ENCODE measurements at regions not wholly inside any gene's neighbourhood (a gene's known extent, or its start where the extent isn't known, plus 50 kb on each side); places are given as distances from the start of the nearest gene placed in this dataset.

GRCh38 chr12:92573104-92573503, 129.7 kb upstream of the PLEKHG7 start:
- no peaks in the 10 kb centered on the region for H3K36me3 ChIP-seq (ENCODE audit: control insufficient read depth in 2 of 2, insufficient read depth in 2 of 2, low read length in 1 of 2)
- H3K4me3 ChIP-seq (ENCODE audit: low read depth in 1 of 2, low read length in 2 of 2) = no peak overlapping the region
- no peaks in the 10 kb centered on the region for H3K4me1 ChIP-seq (ENCODE audit: control insufficient read depth in 2 of 2, insufficient read depth in 2 of 2, low read length in 1 of 2)
- 54 to 57% methylated on average over 4 of the region's 4 CpGs for WGBS, 2 donors
- no peak overlapping the region for H3K27ac ChIP-seq (ENCODE audit: low read depth in 2 of 2, low read length in 1 of 2)
- H3K27me3 ChIP-seq (ENCODE audit: control insufficient read depth in 1 of 2, insufficient read depth in 2 of 2, low read length in 2 of 2) = no peaks in the 10 kb centered on the region
- no peaks in the 10 kb centered on the region for H3K9me3 ChIP-seq (ENCODE audit: control insufficient read depth in 2 of 2, insufficient read depth in 1 of 2, low read depth in 1 of 2, low read length in 1 of 2)

- Histone ChIP-seq H3K4me3 (ENCODE audit: low read depth in 1 of 2, low read length in 2 of 2) (no peak overlapping the region), H3K36me3 (ENCODE audit: control insufficient read depth in 2 of 2, insufficient read depth in 2 of 2, low read length in 1 of 2) (no peaks in the 10 kb centered on the region), H3K27ac (ENCODE audit: low read depth in 2 of 2, low read length in 1 of 2) (no peak overlapping the region), H3K9me3 (ENCODE audit: control insufficient read depth in 2 of 2, insufficient read depth in 1 of 2, low read depth in 1 of 2, low read length in 1 of 2) (no peaks in the 10 kb centered on the region), H3K4me1 (ENCODE audit: control insufficient read depth in 2 of 2, insufficient read depth in 2 of 2, low read length in 1 of 2) (no peaks in the 10 kb centered on the region), H3K27me3 (ENCODE audit: control insufficient read depth in 1 of 2, insufficient read depth in 2 of 2, low read length in 2 of 2) (no peaks in the 10 kb centered on the region)
- WGBS, 2 donors = 90 to 94% methylated on average over 8 of the region's 8 CpGs
Observed at GRCh38 chr12:92571844-92572543, 130.8 kb upstream of the PLEKHG7 start.

GRCh38 chr12:92571169-92571568, 131.6 kb upstream of the PLEKHG7 start:
- Histone ChIP-seq H3K4me1 (ENCODE audit: control insufficient read depth in 2 of 2, insufficient read depth in 2 of 2, low read length in 1 of 2) (no peaks in the 10 kb centered on the region), H3K27ac (ENCODE audit: low read depth in 2 of 2, low read length in 1 of 2) (no peak overlapping the region), H3K9me3 (ENCODE audit: control insufficient read depth in 2 of 2, insufficient read depth in 1 of 2, low read depth in 1 of 2, low read length in 1 of 2) (no peaks in the 10 kb centered on the region), H3K27me3 (ENCODE audit: control insufficient read depth in 1 of 2, insufficient read depth in 2 of 2, low read length in 2 of 2) (no peaks in the 10 kb centered on the region), H3K36me3 (ENCODE audit: control insufficient read depth in 2 of 2, insufficient read depth in 2 of 2, low read length in 1 of 2) (no peaks in the 10 kb centered on the region), H3K4me3 (ENCODE audit: low read depth in 1 of 2, low read length in 2 of 2) (no peak overlapping the region)
- WGBS, 2 donors = 84 to 87% methylated on average over 4 of the region's 4 CpGs

GRCh38 chr12:92570056-92570753, 132.6 kb upstream of the PLEKHG7 start:
- 3 to 9% methylated on average over 4 of the region's 4 CpGs for WGBS, 2 donors
- H3K9me3 ChIP-seq (ENCODE audit: control insufficient read depth in 2 of 2, insufficient read depth in 1 of 2, low read depth in 1 of 2, low read length in 1 of 2) = no peaks in the 10 kb centered on the region
- no peaks in the 10 kb centered on the region for H3K36me3 ChIP-seq (ENCODE audit: control insufficient read depth in 2 of 2, insufficient read depth in 2 of 2, low read length in 1 of 2)
- H3K4me1 ChIP-seq (ENCODE audit: control insufficient read depth in 2 of 2, insufficient read depth in 2 of 2, low read length in 1 of 2) = no peaks in the 10 kb centered on the region
- H3K27me3 ChIP-seq (ENCODE audit: control insufficient read depth in 1 of 2, insufficient read depth in 2 of 2, low read length in 2 of 2) = no peaks in the 10 kb centered on the region
- H3K4me3 ChIP-seq (ENCODE audit: low read depth in 1 of 2, low read length in 2 of 2) = no peak overlapping the region
- H3K27ac ChIP-seq (ENCODE audit: low read depth in 2 of 2, low read length in 1 of 2) = no peak overlapping the region

DNA sequence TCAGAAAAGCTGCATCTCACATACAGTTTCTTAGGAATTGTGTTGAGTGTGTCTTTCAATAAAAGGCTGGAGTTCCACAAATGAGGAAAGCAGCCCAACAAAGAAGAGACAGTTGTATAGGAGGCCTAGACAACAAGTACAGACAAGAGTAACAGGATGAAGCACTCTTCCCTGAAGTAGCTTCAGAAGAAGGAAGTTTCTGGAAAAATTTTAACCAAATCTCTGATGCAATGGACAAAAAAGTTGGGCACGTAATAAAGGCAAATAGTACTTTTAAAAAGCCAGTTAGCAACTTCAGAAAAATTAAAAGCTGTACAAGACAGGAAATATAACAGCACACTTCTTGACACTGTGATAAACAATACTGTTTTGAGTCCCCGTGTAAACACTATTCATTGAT, 134.1 kb upstream of the PLEKHG7 start:
- Histone ChIP-seq H3K9me3 (ENCODE audit: control insufficient read depth in 2 of 2, insufficient read depth in 1 of 2, low read depth in 1 of 2, low read length in 1 of 2) (no peaks in the 10 kb centered on the region), H3K27ac (ENCODE audit: low read depth in 2 of 2, low read length in 1 of 2) (no peak overlapping the region), H3K4me1 (ENCODE audit: control insufficient read depth in 2 of 2, insufficient read depth in 2 of 2, low read length in 1 of 2) (no peaks in the 10 kb centered on the region), H3K4me3 (ENCODE audit: low read depth in 1 of 2, low read length in 2 of 2) (no peak overlapping the region), H3K27me3 (ENCODE audit: control insufficient read depth in 1 of 2, insufficient read depth in 2 of 2, low read length in 2 of 2) (no peaks in the 10 kb centered on the region), H3K36me3 (ENCODE audit: control insufficient read depth in 2 of 2, insufficient read depth in 2 of 2, low read length in 1 of 2) (no peaks in the 10 kb centered on the region)
- WGBS, 2 donors = 54 to 61% methylated on average over 2 of the region's 2 CpGs

GRCh38 chr12:92566448-92567019, 136.3 kb upstream of the PLEKHG7 start:
- Histone ChIP-seq H3K4me1 (ENCODE audit: control insufficient read depth in 2 of 2, insufficient read depth in 2 of 2, low read length in 1 of 2) (no peaks in the 10 kb centered on the region), H3K27me3 (ENCODE audit: control insufficient read depth in 1 of 2, insufficient read depth in 2 of 2, low read length in 2 of 2) (no peaks in the 10 kb centered on the region), H3K36me3 (ENCODE audit: control insufficient read depth in 2 of 2, insufficient read depth in 2 of 2, low read length in 1 of 2) (no peaks in the 10 kb centered on the region), H3K27ac (ENCODE audit: low read depth in 2 of 2, low read length in 1 of 2) (no peak overlapping the region), H3K9me3 (ENCODE audit: control insufficient read depth in 2 of 2, insufficient read depth in 1 of 2, low read depth in 1 of 2, low read length in 1 of 2) (no peaks in the 10 kb centered on the region), H3K4me3 (ENCODE audit: low read depth in 1 of 2, low read length in 2 of 2) (no peak overlapping the region)

- 88 to 91% methylated on average over 1 of the region's 1 CpG for WGBS, 2 donors
- Histone ChIP-seq H3K36me3 (ENCODE audit: control insufficient read depth in 2 of 2, insufficient read depth in 2 of 2, low read length in 1 of 2) (no peaks in the 10 kb centered on the region), H3K27me3 (ENCODE audit: control insufficient read depth in 1 of 2, insufficient read depth in 2 of 2, low read length in 2 of 2) (no peaks in the 10 kb centered on the region), H3K9me3 (ENCODE audit: control insufficient read depth in 2 of 2, insufficient read depth in 1 of 2, low read depth in 1 of 2, low read length in 1 of 2) (no peaks in the 10 kb centered on the region), H3K4me1 (ENCODE audit: control insufficient read depth in 2 of 2, insufficient read depth in 2 of 2, low read length in 1 of 2) (peaks cover 0 to 2% of the 10 kb centered on the region in 2 donors), H3K27ac (ENCODE audit: low read depth in 2 of 2, low read length in 1 of 2) (no peak overlapping the region), H3K4me3 (ENCODE audit: low read depth in 1 of 2, low read length in 2 of 2) (no peak overlapping the region)
Observed at GRCh38 chr12:92563819-92564218, 139.0 kb upstream of the PLEKHG7 start.

DNA sequence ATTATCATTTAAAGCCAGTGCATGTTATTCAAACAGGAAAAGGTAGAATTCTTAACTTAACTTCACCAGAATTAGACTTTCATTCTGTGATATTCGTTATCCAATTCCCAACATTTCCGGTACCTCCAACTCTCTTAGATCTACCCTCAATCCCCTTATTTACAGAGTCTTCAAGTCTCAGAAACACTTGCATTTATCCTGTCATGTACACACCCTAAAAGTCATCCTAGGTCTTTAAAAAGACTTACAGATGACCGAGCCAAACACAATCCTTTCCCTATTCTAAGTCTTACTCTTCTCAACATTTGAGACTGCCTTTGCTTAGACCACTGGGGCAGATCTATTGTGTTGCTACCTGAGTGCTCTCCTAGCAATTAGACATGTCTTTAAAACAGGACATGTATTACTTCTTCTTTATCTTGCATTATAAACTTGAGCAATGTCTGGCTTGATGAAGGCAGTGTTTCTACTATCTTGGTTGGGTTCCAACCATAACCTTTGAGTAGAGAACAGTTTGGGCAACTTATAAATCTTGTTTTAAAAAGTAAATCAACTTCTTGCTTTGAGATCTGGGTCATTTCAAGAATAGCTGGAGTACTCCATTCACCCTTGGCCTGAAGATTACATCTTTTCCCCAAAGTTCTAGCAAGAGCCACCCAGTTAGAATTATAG, 140.6 kb upstream of the PLEKHG7 start:
- Histone ChIP-seq H3K4me1 (ENCODE audit: control insufficient read depth in 2 of 2, insufficient read depth in 2 of 2, low read length in 1 of 2) (peaks cover 0 to 2% of the 10 kb centered on the region in 2 donors), H3K27ac (ENCODE audit: low read depth in 2 of 2, low read length in 1 of 2) (peak overlapping the region in 1 of 2 donors; percentile 23), H3K27me3 (ENCODE audit: control insufficient read depth in 1 of 2, insufficient read depth in 2 of 2, low read length in 2 of 2) (no peaks in the 10 kb centered on the region), H3K4me3 (ENCODE audit: low read depth in 1 of 2, low read length in 2 of 2) (no peak overlapping the region), H3K36me3 (ENCODE audit: control insufficient read depth in 2 of 2, insufficient read depth in 2 of 2, low read length in 1 of 2) (no peaks in the 10 kb centered on the region), H3K9me3 (ENCODE audit: control insufficient read depth in 2 of 2, insufficient read depth in 1 of 2, low read depth in 1 of 2, low read length in 1 of 2) (no peaks in the 10 kb centered on the region)
- WGBS, 2 donors = 53 to 64% methylated on average over 3 of the region's 3 CpGs

DNA sequence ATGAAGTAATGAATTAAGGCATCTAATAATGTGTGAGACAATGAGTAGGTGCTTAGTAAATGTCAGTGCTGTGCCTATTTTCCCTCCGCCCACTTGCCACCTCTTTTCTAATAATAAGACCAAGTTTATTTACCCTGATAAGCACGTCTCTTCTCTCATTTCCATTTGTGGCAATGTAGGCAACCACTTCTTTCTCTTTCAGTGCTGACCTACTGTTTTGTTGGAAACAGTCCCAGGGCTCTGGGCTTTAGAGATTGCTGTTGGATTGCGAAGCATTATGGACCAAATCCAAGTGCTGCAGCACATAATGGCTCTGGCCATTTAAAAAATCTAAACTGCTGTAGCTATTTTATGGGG, 141.3 kb upstream of the PLEKHG7 start:
- WGBS, 2 donors = 19 to 25% methylated on average over 3 of the region's 3 CpGs
- Histone ChIP-seq H3K9me3 (ENCODE audit: control insufficient read depth in 2 of 2, insufficient read depth in 1 of 2, low read depth in 1 of 2, low read length in 1 of 2) (no peaks in the 10 kb centered on the region), H3K36me3 (ENCODE audit: control insufficient read depth in 2 of 2, insufficient read depth in 2 of 2, low read length in 1 of 2) (no peaks in the 10 kb centered on the region), H3K4me3 (ENCODE audit: low read depth in 1 of 2, low read length in 2 of 2) (no peak overlapping the region), H3K27me3 (ENCODE audit: control insufficient read depth in 1 of 2, insufficient read depth in 2 of 2, low read length in 2 of 2) (no peaks in the 10 kb centered on the region), H3K4me1 (ENCODE audit: control insufficient read depth in 2 of 2, insufficient read depth in 2 of 2, low read length in 1 of 2) (peaks cover 0 to 2% of the 10 kb centered on the region in 2 donors), H3K27ac (ENCODE audit: low read depth in 2 of 2, low read length in 1 of 2) (no peak overlapping the region)
